H54 (cell line): ENCODE measurements at regions not wholly inside any gene's neighbourhood (a gene's known extent, or its start where the extent isn't known, plus 50 kb on each side); places are given as distances from the start of the nearest gene placed in this dataset.
"Not testable (repeated sequence)": the region's sequence is repeated elsewhere in the genome, so short reads cannot be mapped to it uniquely, and the experiment has no call there.

Experiments
- DNase-seq: peaks from one replicate; pipeline ENCODE4 v3.0.0; 2011; ENCODE audit warnings: low spot score, mixed read lengths; ENCODE audit not compliant: insufficient read length
- FAIRE-seq: peaks from 3 replicates; lab custom pipeline; 2011; peaks lifted over from hg19 to GRCh38; lab: Jason Lieb, UNC
- POLR2A ChIP-seq: IDR thresholded peaks from 2 replicates; pipeline ENCODE4 v1.6.1; 2011; ENCODE audit warnings: low read depth, mild to moderate bottlenecking, low read length

DNA sequence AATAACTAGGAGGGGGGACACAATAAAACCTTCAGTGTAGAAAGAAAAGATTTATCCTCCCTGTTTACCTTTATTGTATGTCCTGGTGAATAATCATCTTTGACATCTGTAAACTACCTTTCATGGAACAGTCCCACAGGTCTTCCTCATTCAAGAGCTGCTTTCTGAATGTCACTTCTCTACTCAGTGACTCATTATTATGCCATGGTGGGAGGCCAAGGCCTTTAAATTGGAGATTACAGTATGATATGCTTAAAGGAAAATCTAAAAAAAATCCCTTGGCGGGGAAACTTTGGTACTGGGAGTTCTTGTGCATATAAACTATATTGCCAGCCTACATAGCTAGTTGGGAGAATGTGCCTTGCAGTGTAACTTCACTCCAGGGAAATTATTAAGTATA is 713.0 kb downstream of the TDRD15 start:
- DNase-seq (no peak), FAIRE-seq (no peak)
- TF ChIP-seq POLR2A: no peak

DNA sequence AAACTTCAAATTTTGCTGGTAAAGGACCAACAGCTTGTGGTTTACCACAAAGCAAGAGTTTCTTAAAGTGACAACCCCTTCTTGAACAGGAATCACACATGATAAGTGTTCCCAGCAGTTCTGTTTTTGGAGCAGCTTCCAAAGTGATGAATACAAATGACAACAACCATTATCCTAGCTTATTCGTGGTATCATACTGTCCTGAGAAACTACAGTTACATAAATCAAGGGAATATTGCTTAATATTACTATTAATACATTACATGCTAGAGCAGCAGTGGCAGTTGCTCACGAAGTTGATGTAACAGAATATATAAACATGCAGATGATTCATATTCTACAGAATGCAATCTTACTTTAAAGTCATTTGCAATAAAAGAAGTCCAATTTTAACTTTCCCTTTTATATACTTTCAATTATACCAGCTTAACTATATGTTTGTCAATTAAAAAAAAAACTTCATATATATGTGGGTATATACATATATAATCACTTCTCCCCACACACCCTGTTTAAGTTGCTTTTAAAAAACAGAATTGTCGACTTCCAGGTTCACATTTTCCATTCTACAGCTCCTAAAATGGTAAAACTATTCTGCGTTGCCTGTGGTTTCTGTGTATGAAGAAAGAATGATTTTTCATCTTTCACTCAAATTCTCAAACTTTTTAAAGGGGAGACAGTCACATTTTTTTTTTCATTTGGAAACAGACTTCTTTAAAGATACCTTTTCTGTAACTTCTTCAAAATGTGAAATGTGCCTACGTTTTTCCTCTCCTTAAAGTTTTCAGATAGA is 713.6 kb downstream of the TDRD15 start:
- DNase-seq (no peak), FAIRE-seq (no peak)
- no peak for TF ChIP-seq POLR2A

DNA sequence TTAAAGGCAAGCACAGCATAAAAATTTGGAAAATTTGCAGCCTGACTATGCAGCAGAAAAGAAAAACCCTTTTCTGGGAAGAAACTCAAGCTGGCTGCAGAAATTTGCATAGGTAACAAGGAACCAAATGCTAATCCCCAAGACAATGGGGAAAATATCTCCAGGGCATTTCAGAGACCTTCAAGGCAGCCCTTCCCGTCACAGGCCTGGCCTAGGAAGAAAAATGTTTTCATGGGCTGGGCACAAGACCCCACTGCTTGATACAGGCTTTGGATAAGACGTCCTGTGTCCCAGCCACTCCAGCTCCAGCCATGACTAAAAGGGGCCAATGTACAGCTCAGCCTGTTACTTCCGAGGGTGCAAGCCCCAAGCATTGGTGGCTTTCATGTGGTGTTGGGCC is 717.6 kb downstream of the TDRD15 start:
- TF ChIP-seq POLR2A: no peak
- no peak for FAIRE-seq
- no peak for DNase-seq

DNA sequence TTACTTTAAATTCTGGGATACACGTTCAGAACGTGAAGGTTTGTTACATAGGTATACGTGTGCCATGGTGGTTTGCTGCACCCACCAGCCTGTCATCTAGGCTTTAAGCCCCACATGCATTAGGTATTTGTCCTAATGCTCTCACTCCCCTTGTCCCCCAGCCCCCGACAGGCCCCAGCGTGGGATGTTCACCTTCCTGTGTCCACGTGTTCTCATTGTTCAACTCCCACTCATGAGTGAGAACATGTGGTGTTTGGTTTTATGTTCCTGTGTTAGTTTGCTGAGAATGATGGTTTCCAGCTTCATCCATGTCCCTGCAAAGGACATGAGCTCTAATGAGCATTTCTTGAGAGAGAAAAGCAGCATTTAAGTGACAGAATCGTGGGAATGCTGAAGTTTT is 726.6 kb downstream of the TDRD15 start:
- not testable (repeated sequence) for DNase-seq, FAIRE-seq

DNA sequence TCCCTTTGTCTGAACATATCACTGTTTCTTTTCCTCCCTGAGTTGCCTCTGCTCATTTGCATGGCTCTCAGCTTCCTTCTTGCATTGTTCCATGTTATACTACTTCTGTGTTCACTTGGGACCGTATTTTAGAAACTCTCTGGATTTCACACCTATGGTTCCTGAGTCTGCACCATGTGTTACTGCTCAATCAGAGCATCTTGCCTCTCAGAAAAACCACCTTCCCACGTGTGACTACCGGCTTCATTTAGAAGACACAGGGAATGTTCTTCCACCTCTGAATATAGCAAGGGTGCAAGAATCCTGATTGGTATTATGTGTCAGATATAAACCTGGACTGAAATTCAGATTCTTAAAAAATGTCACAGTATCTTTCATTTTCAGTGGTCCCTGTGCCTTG is 731.2 kb downstream of the TDRD15 start:
- no peak for DNase-seq
- FAIRE-seq: no peak
- no peak for TF ChIP-seq POLR2A

DNA sequence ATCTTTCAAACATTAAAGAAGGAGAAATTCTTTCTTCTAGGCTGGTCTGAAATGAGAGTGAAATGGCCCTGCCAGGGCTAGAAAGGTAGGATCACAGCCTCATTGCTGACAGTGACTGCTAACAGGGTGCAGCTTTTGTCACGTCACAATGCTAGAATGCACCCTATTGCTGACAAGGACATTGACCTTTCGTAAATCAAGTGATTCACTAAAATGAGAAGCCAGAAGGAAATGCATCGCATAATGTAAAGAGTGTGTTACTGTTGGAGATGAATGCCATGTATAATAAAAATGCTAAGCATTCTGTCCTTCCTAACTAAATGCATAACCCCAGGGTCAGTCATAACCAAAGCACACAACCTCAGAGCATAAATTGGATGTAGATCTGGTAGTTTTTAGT is 732.9 kb downstream of the TDRD15 start:
- no peak for TF ChIP-seq POLR2A
- DNase-seq (no peak), FAIRE-seq (no peak)

DNA sequence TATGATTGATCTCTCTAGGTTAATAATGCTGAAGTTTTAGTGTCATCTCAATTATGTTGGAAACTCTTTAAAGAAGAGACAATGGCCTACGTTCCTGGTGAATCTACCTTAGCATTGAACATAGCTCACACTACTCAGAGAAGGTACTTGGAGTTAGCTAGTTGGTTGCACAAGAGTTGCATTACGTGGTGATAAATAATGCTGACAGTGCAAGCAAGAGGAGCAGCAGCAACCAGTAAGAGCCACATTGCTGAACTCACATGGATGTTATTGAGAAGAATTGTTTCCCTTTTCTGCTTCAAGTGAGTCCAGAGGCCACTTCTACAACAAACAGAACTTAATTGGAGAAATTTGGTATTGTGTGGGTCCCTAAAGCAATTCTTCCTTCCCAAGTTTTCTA is 737.1 kb downstream of the TDRD15 start:
- no peak for TF ChIP-seq POLR2A
- DNase-seq (no peak), FAIRE-seq (no peak)

DNA sequence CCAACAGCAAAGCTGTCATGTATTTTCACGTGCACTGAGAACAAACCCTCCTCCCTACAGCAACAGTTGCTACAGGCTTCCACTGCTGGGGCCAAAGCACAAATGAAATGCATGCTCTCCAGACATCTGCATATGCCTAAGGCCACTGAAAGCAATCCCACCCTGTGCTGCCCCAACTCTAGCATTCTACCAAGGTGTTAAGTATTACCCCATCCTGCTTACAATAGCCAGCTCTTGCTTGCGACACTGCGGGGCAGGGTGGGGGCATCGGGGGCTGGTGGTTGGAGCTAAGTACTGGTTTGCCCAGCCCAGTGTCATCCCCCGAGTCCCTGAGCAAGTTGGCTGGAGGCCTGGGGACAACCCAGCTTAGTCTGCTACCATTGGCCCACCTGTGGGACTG is 742.5 kb downstream of the TDRD15 start:
- DNase-seq: no peak
- no peak for TF ChIP-seq POLR2A
- FAIRE-seq: no peak

DNA sequence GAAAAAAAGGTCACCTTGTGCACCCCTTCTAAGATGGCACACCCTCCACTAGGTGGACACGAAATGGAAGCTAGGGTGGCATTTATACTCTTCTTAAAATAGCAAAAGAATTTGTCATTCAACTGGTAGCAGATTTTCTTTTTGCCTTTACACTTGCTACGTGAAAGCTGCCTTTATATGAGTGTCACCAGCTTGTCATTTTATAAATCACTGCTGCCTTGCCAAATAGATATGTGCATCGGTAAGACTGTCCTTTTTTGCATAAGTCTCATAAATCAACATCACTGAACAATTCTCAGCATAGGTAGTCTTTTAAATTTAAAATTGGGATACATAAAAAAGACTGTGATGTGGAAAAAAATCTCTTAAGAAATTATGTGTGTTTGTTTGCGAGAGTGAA is 764.1 kb downstream of the TDRD15 start:
- DNase-seq (no peak), FAIRE-seq (no peak)
- TF ChIP-seq POLR2A: no peak

DNA sequence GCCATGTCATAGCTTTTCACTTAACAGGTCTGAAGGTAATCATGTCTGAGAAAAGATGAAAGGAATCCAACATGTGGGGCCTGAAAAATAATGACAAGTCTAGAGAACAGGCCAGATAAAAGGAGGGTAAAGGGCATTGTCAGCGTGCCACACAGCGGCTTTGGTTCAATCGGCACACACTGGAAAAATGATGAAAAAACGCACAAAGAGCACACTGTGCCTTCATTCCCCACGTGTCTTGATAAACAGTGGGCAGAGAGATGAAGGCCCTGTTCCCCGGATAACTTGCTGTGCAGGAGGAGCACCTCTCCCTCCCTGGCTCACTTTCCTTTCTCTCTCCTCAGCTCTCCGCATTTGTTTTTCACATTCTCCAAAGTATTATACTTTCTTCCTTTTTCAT is 766.3 kb downstream of the TDRD15 start:
- TF ChIP-seq POLR2A: no peak
- FAIRE-seq: no peak

DNA sequence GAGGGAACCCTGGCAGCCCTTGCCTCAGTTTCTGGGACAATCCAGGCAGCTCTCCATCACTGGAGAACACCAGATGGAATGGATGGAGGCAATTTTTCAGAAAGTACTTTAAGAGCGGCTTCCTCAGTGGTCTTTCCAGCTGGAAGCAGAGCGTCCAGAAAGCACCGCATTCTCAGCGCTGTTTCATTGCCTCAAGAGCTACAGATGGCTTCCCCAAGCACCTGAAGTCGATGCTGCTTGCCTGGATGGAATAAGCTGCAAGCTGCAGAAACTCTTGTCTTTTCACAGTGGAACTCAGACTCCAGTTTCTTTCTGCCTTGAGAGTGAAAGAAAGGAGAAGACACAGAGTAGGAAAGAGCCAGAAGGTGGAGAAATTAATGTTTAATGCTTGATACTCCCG is 766.9 kb downstream of the TDRD15 start:
- DNase-seq (no peak), FAIRE-seq (no peak)
- TF ChIP-seq POLR2A: no peak

More for the DNA sequence above, 766.3 kb downstream of the TDRD15 start:
- no peak for DNase-seq

DNA sequence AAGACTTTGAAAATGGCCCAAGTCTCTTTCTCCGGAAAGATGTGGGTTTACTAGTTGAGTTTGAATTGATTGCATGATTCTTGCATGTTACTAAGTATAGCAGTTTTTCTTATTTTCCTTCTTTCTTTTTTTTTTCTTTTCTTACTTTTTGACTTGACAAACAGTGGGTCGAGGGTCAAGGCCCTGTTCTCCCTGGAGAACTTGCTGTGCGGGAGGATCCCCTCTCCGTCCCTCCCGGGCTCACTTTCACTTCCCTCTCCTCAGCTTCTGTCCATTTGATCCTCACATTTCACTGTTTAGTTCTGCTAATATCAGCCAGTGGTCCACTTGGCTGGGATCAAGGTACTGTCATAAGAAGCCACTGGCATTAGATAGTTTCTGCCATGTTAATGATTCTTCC is 767.4 kb downstream of the TDRD15 start:
- TF ChIP-seq POLR2A: no peak
- no peak for FAIRE-seq
- no peak for DNase-seq

DNA sequence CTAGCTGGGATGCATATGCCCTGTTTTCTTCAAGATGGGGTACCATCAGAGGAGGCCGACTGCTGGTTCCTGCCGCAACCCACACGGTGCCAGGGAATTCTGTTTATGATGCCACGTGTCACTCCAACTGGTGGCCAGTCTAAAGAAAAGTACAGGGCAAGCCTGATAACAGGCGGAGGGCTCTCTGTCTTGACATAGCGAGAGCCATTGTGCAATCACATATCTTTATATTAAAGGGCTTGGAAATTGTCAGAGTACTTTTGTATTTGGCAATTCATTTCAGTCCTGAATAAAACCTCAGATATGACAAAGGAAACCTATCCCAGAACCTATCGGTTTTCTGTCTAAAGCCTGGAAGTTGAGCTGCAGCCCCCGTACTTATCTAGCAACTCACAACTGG is 768.4 kb downstream of the TDRD15 start:
- no peak for TF ChIP-seq POLR2A
- FAIRE-seq (no peak), DNase-seq (no peak)

DNA sequence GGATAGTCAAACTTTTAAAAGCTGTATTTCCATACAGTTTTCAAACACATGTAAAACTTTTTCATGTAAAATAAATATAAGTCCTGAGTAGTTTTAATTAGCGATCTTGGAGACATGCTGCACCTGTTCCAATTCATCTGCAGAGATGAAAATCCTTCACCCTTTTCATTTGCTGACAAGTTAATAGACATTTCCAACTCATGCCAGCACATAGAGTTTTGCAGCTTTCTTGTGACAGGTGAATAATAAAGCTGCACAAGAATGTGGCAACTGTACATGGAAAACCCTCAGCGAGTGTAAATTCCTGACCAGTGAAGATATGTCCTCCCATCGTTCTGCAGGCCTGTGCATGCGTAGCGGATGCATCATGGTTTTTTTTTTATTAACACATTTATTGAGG is 771.4 kb downstream of the TDRD15 start:
- no peak for TF ChIP-seq POLR2A
- FAIRE-seq: no peak
- no peak for DNase-seq

DNA sequence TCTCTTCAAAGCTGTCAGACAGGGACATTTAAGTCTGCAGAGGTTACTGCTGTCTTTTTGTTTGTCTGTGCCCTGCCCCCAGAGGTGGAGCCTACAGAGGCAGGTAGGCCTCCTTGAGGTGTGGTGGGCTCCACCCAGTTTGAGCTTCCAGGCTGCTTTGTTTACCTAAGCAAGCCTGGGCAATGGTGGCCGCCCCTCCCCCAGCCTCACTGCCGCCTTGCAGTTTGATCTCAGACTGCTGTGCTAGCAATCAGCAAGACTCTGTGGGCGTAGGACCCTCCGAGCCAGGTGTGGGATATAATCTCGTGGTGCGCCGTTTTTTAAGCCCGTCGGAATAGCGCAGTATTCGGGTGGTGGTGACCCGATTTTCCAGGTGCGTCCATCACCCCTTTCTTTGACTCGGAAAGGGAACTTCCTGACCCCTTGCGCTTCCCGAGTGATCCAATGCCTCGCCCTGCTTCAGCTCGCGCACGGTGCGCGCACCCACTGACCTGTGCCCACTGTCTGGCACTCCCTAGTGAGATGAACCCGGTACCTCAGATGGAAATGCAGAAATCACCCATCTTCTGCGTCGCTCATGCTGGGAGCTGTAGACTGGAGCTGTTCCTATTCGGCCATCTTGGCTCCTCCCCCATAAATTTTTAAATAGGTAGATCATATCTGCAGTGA is 785.1 kb downstream of the TDRD15 start:
- DNase-seq, FAIRE-seq: not testable (repeated sequence)
